Stomach (tissue), 8 donors: ENCODE measurements at regions not wholly inside any gene's neighbourhood (a gene's known extent, or its start where the extent isn't known, plus 50 kb on each side); places are given as distances from the start of the nearest gene placed in this dataset.
A peak's percentile ranks its signal among the peaks of the same experiment; 100 is the strongest.

ENCODE experiments used
- DNase-seq, 2 donors: peaks; one replicate each; pipeline versions ENCODE4 v3.0.0 to v3.0.0-alpha.2; 2013 to 2019
- H3K27ac ChIP-seq, 5 donors: fragments of 200-600 bp in 4 of 5; sonication (generic) in 4 of 5; one replicate each; pipeline ENCODE4 v1.5.1; 2013 to 2019; ENCODE audit warnings: mild to moderate bottlenecking in 1 of 5, moderate library complexity in 1 of 5
- H3K27me3 ChIP-seq, 3 donors: fragments of 200-600 bp; sonication (generic); one replicate each; pipeline ENCODE4 v1.5.1; 2017 to 2019; ENCODE audit warnings: mixed run types in 1 of 3
- H3K36me3 ChIP-seq, 4 donors: fragments of 200-600 bp; sonication (generic); 1 replicate in 3 of 4; 2 replicates in 1 of 4; pipeline ENCODE4 v1.5.1; 2016 to 2019
- H3K4me1 ChIP-seq, 4 donors: fragments of 200-600 bp; sonication (generic); one replicate each; pipeline ENCODE4 v1.5.1; 2016 to 2019
- H3K4me3 ChIP-seq, 4 donors: fragments of 200-600 bp; sonication (generic) in 3 of 4; one replicate each; pipeline ENCODE4 v1.5.1; 2016 to 2019; ENCODE audit warnings: mild to moderate bottlenecking in 1 of 4
- H3K9me3 ChIP-seq, 4 donors: fragments of 200-600 bp; sonication (generic); one replicate each; pipeline ENCODE4 v1.5.1; 2016 to 2019
- CTCF ChIP-seq, 7 experiments: fragments of 450-650 bp in 4 of 7; fragments of 200-600 bp in 3 of 7; sonication (generic) in 3 of 7; IDR thresholded peaks; one replicate each; pipeline ENCODE4 v1.5.1; 2016 to 2019; ENCODE audit warnings: antibody characterized with exemption in 7 of 7, control low read depth in 2 of 7, mild to moderate bottlenecking in 1 of 7
- EP300 ChIP-seq: sonication (generic); formaldehyde crosslinking; IDR thresholded peaks from one replicate; pipeline ENCODE4 v1.6.1; 2017; ENCODE audit warnings: antibody characterized with exemption
- POLR2A ChIP-seq, 4 donors: fragments of 450-650 bp; IDR thresholded peaks; one replicate each; pipeline ENCODE4 v1.6.1; 2016; ENCODE audit warnings: antibody characterized with exemption in 4 of 4, control low read depth in 2 of 4, mild to moderate bottlenecking in 1 of 4, moderate library complexity in 1 of 4
- POLR2AphosphoS5 ChIP-seq, 3 donors: sonication (generic); formaldehyde crosslinking; IDR thresholded peaks; one replicate each; pipeline ENCODE4 v1.6.1; 2016; ENCODE audit warnings: antibody characterized with exemption in 3 of 3
- WGBS, 5 donors: extraction: QIAGEN DNeasy Blood & Tissue Kit in 3 of 5; methylation state at CpG; one replicate each; pipeline versions ENCODE4 v1.1.5 to v1.1.7; 2013 to 2018; 5-methylcytosine and 5-hydroxymethylcytosine counted together
- intact Hi-C: fragments of 100-400 bp; cut with DNase I; formaldehyde crosslinking; loops from one replicate; pipeline ENCODE4 v1.15.1; 2023; ENCODE audit warnings: low total_unique reads
- donor health status: healthy with polysubstance abuse.
- donor health status: Bipolar disorder and iron deficiency.
- donor health status: healthy.

GRCh38 chr5:110840347-110840960 is 101.6 kb downstream of the SLC25A46 start:
- WGBS, 5 donors, result 76 to 86% (median 79%) methylated on average over 7 of the region's 7 CpGs

GRCh38 chr5:110841137-110841536 is 102.3 kb downstream of the SLC25A46 start:
- TF ChIP-seq POLR2AphosphoS5 (IDR thresholded peaks at IDR 0.05) (no peak), CTCF (IDR thresholded peaks at IDR 0.05) (no peak), POLR2A (IDR thresholded peaks at IDR 0.05) (no peak), EP300 (no peak)
- 67 to 83% (median 76%) methylated on average over 2 of the region's 2 CpGs for WGBS, 5 donors
- Histone ChIP-seq H3K27ac (no peak overlapping the region), H3K9me3 (no peaks in the 10 kb centered on the region), H3K4me3 (no peak overlapping the region), H3K36me3 (no peaks in the 10 kb centered on the region), H3K4me1 (peaks cover 0 to 25% (median 4%) of the 10 kb centered on the region in 4 donors), H3K27me3 (no peaks in the 10 kb centered on the region)
- intact Hi-C loops, result no loop called here
- no peak for DNase-seq

More at GRCh38 chr5:110840347-110840960, 101.6 kb downstream of the SLC25A46 start:
- Histone ChIP-seq H3K4me3 (no peak overlapping the region), H3K27ac (no peak overlapping the region), H3K36me3 (no peaks in the 10 kb centered on the region), H3K27me3 (no peaks in the 10 kb centered on the region), H3K9me3 (no peaks in the 10 kb centered on the region), H3K4me1 (peaks cover 0 to 25% (median 4%) of the 10 kb centered on the region in 4 donors)
- peak; percentile 2 to 25 for DNase-seq
- intact Hi-C loops, result no loop called here
- no peak for TF ChIP-seq CTCF (IDR thresholded peaks at IDR 0.05)
- no peak for TF ChIP-seq POLR2AphosphoS5 (IDR thresholded peaks at IDR 0.05)
- TF ChIP-seq EP300, result no peak
- no peak for TF ChIP-seq POLR2A (IDR thresholded peaks at IDR 0.05)

- Histone ChIP-seq H3K4me3 (no peak overlapping the region), H3K27ac (no peak overlapping the region), H3K36me3 (no peaks in the 10 kb centered on the region), H3K9me3 (no peaks in the 10 kb centered on the region), H3K4me1 (peaks cover 0 to 13% (median 0%) of the 10 kb centered on the region in 4 donors), H3K27me3 (no peaks in the 10 kb centered on the region)
- WGBS, 5 donors, result 60 to 66% (median 63%) methylated on average over 4 of the region's 4 CpGs
- intact Hi-C loops, result no loop called here
- no peak for DNase-seq
- TF ChIP-seq POLR2AphosphoS5 (IDR thresholded peaks at IDR 0.05), result no peak
- no peak for TF ChIP-seq POLR2A (IDR thresholded peaks at IDR 0.05)
These were observed 104.1 kb downstream of the SLC25A46 start for GRCh38 chr5:110842948-110843347.

- no peak for TF ChIP-seq EP300
- TF ChIP-seq POLR2AphosphoS5 (IDR thresholded peaks at IDR 0.05), result no peak
- no peak for TF ChIP-seq POLR2A (IDR thresholded peaks at IDR 0.05)
- no peak for TF ChIP-seq CTCF (IDR thresholded peaks at IDR 0.05)
- DNase-seq, result no peak
- peaks cover 0 to 6% (median 0%) of the 10 kb centered on the region in 4 donors for H3K9me3 ChIP-seq
- no peaks in the 10 kb centered on the region for H3K27me3 ChIP-seq
- no peak overlapping the region for H3K4me3 ChIP-seq
- H3K36me3 ChIP-seq, result no peaks in the 10 kb centered on the region
- no peak overlapping the region for H3K27ac ChIP-seq
- intact Hi-C loops, result no loop called here
- H3K4me1 ChIP-seq, result peaks cover 0 to 9% (median 0%) of the 10 kb centered on the region in 4 donors
These were observed 105.4 kb downstream of the SLC25A46 start for GRCh38 chr5:110844251-110844650.

GRCh38 chr5:110846398-110847001 is 107.7 kb downstream of the SLC25A46 start:
- intact Hi-C loops, result no loop called here
- H3K27me3 ChIP-seq, result no peaks in the 10 kb centered on the region

More at GRCh38 chr5:110846398-110847001, 107.7 kb downstream of the SLC25A46 start:
- Histone ChIP-seq H3K27ac (no peak overlapping the region), H3K36me3 (no peaks in the 10 kb centered on the region), H3K4me1 (no peaks in the 10 kb centered on the region), H3K4me3 (no peak overlapping the region), H3K9me3 (peaks cover 0 to 6% (median 0%) of the 10 kb centered on the region in 4 donors)
- DNase-seq, result no peak
- WGBS, 5 donors, result 79 to 86% (median 84%) methylated on average over 4 of the region's 4 CpGs
- no peak for TF ChIP-seq EP300
- TF ChIP-seq CTCF (IDR thresholded peaks at IDR 0.05), result no peak
- TF ChIP-seq POLR2A (IDR thresholded peaks at IDR 0.05), result no peak
- no peak for TF ChIP-seq POLR2AphosphoS5 (IDR thresholded peaks at IDR 0.05)
